Osteoblast (primary cell): ENCODE measurements at regions not wholly inside any gene's neighbourhood (a gene's known extent, or its start where the extent isn't known, plus 50 kb on each side); places are given as distances from the start of the nearest gene placed in this dataset.

ENCODE experiments used
- DNase-seq: peaks from one replicate; pipeline ENCODE4 v3.0.0; 2011; ENCODE audit warnings: low spot score, mixed read lengths; ENCODE audit not compliant: insufficient read length; ENCODE audit errors: missing footprints
- H2AFZ ChIP-seq: 2 replicates; pipeline ENCODE4 v1.6.0; 2011; ENCODE audit warnings: mild to moderate bottlenecking, low read length
- H3K27ac ChIP-seq: 2 replicates; pipeline ENCODE4 v1.5.1; 2011; ENCODE audit warnings: mild to moderate bottlenecking, low read depth, low read length, moderate library complexity
- H3K27me3 ChIP-seq: 2 replicates; pipeline ENCODE4 v1.6.0; 2012; ENCODE audit warnings: mild to moderate bottlenecking, control low read depth, inconsistent platforms, low read length, moderate library complexity; ENCODE audit not compliant: insufficient read depth
- H3K36me3 ChIP-seq: 2 replicates; pipeline ENCODE4 v1.5.1; 2011; ENCODE audit warnings: mild to moderate bottlenecking, low read length, control low read depth, moderate library complexity; ENCODE audit not compliant: insufficient read depth
- H3K4me1 ChIP-seq: 2 replicates; pipeline ENCODE4 v1.5.1; 2011; ENCODE audit warnings: mild to moderate bottlenecking, low read length, control low read depth, moderate library complexity; ENCODE audit not compliant: insufficient read depth
- H3K4me2 ChIP-seq: 2 replicates; pipeline ENCODE4 v1.6.0; 2011; ENCODE audit warnings: mild to moderate bottlenecking, low read length; ENCODE audit not compliant: insufficient read depth
- H3K4me3 ChIP-seq: fragments of 200-600 bp; sonication (generic); 3 replicates; pipeline ENCODE4 v1.5.1; 2012; ENCODE audit warnings: mild to moderate bottlenecking, low read length, inconsistent platforms; ENCODE audit not compliant: insufficient read depth
- H3K79me2 ChIP-seq: 2 replicates; pipeline ENCODE4 v1.6.0; 2012; ENCODE audit warnings: mild to moderate bottlenecking, low read length, control low read depth, inconsistent platforms; ENCODE audit not compliant: insufficient read depth
- H3K9me3 ChIP-seq: 2 replicates; pipeline ENCODE4 v1.5.1; 2011; ENCODE audit warnings: low read depth, low read length, control low read depth
- H4K20me1 ChIP-seq: 2 replicates; pipeline ENCODE4 v1.6.0; 2012; ENCODE audit warnings: mild to moderate bottlenecking, low read length, control low read depth; ENCODE audit not compliant: insufficient read depth
- CTCF ChIP-seq: IDR thresholded peaks from 2 replicates; pipeline ENCODE4 v1.5.1; 2011; ENCODE audit warnings: mild to moderate bottlenecking, low read depth, low read length, moderate library complexity; ENCODE audit errors: extremely low read depth

- no peak for TF ChIP-seq CTCF
- H3K4me2 ChIP-seq, result no peak overlapping the region
- no peaks in the 10 kb centered on the region for H3K36me3 ChIP-seq
- no peak overlapping the region for H3K27ac ChIP-seq
- no peak overlapping the region for H2AFZ ChIP-seq
- DNase-seq, result no peak
- no peaks in the 10 kb centered on the region for H3K79me2 ChIP-seq
- H4K20me1 ChIP-seq, result no peaks in the 10 kb centered on the region
- no peak overlapping the region for H3K4me3 ChIP-seq
- H3K4me1 ChIP-seq, result peaks cover 7% of the 10 kb centered on the region
- no peaks in the 10 kb centered on the region for H3K27me3 ChIP-seq
- H3K9me3 ChIP-seq, result no peaks in the 10 kb centered on the region
Observed at GRCh38 chr9:79945016-79945415, 373.3 kb downstream of the TLE4 start.

- no peak overlapping the region for H3K4me3 ChIP-seq
- H2AFZ ChIP-seq, result no peak overlapping the region
- H3K79me2 ChIP-seq, result no peaks in the 10 kb centered on the region
- no peaks in the 10 kb centered on the region for H3K36me3 ChIP-seq
- H3K9me3 ChIP-seq, result no peaks in the 10 kb centered on the region
- H3K4me2 ChIP-seq, result no peak overlapping the region
- H4K20me1 ChIP-seq, result no peaks in the 10 kb centered on the region
- peaks cover 4% of the 10 kb centered on the region for H3K4me1 ChIP-seq
- no peaks in the 10 kb centered on the region for H3K27me3 ChIP-seq
- no peak for TF ChIP-seq CTCF
- DNase-seq, result no peak
- H3K27ac ChIP-seq, result no peak overlapping the region
Observed at GRCh38 chr9:79940919-79941318, 369.2 kb downstream of the TLE4 start.

GRCh38 chr9:79939819-79940218 is 368.1 kb downstream of the TLE4 start:
- Histone ChIP-seq H3K36me3 (no peaks in the 10 kb centered on the region), H3K4me1 (no peaks in the 10 kb centered on the region), H4K20me1 (no peaks in the 10 kb centered on the region), H3K9me3 (no peaks in the 10 kb centered on the region), H3K4me3 (no peak overlapping the region), H3K4me2 (no peak overlapping the region), H2AFZ (no peak overlapping the region), H3K27ac (no peak overlapping the region), H3K27me3 (no peaks in the 10 kb centered on the region), H3K79me2 (no peaks in the 10 kb centered on the region)
- TF ChIP-seq CTCF, result no peak
- DNase-seq, result no peak

GRCh38 chr9:79936336-79936735 is 364.6 kb downstream of the TLE4 start:
- no peaks in the 10 kb centered on the region for H4K20me1 ChIP-seq

More at GRCh38 chr9:79936336-79936735, 364.6 kb downstream of the TLE4 start:
- no peak for DNase-seq
- Histone ChIP-seq H2AFZ (no peak overlapping the region), H3K27me3 (no peaks in the 10 kb centered on the region), H3K4me1 (no peaks in the 10 kb centered on the region), H3K4me2 (no peak overlapping the region), H3K4me3 (no peak overlapping the region), H3K9me3 (no peaks in the 10 kb centered on the region), H3K79me2 (no peaks in the 10 kb centered on the region), H3K27ac (no peak overlapping the region), H3K36me3 (no peaks in the 10 kb centered on the region)
- TF ChIP-seq CTCF, result no peak
